OCI-LY3 (cell line): ENCODE measurements at regions not wholly inside any gene's neighbourhood (a gene's known extent, or its start where the extent isn't known, plus 50 kb on each side); places are given as distances from the start of the nearest gene placed in this dataset.

Source experiments
- H2AFZ ChIP-seq: fragments of 200-600, 300-600 bp; shearing (Covaris generic); 2 replicates; pipeline ENCODE4 v1.6.0; 2014; ENCODE audit warnings: antibody characterized with exemption, low read depth, low read length
- H3K27ac ChIP-seq: fragments of 200-600, 300-600 bp; sonication (generic); 2 replicates; pipeline ENCODE4 v1.5.1; 2014; ENCODE audit warnings: mild to moderate bottlenecking, low read length, moderate library complexity, mixed read lengths
- H3K27me3 ChIP-seq: fragments of 200-600, 300-600 bp; sonication (generic); 2 replicates; pipeline ENCODE4 v1.6.1; 2014; ENCODE audit warnings: low read depth, low read length, mixed read lengths
- H3K36me3 ChIP-seq: fragments of 200-600, 300-600 bp; sonication (generic); replicated peaks from 2 replicates; pipeline ENCODE3; 2014; ENCODE audit warnings: low read depth, low read length, mixed read lengths
- H3K4me1 ChIP-seq: fragments of 300-600, 200-600 bp; sonication (generic); 2 replicates; pipeline ENCODE4 v1.6.1; 2014; ENCODE audit warnings: low read length, mixed read lengths
- H3K4me2 ChIP-seq: fragments of 200-600, 300-600 bp; sonication (generic); 2 replicates; pipeline ENCODE4 v1.6.1; 2014; ENCODE audit warnings: low read length, mixed read lengths
- H3K4me3 ChIP-seq: fragments of 300-600, 200-600 bp; sonication (generic); 2 replicates; pipeline ENCODE4 v1.5.1; 2014; ENCODE audit warnings: antibody characterized with exemption, mild to moderate bottlenecking, low read length, moderate library complexity
- H3K79me2 ChIP-seq: fragments of 300-600, 200-600 bp; shearing (Covaris generic); 2 replicates; pipeline ENCODE4 v1.6.1; 2014; ENCODE audit warnings: mild to moderate bottlenecking, low read length, mixed read lengths
- H3K9ac ChIP-seq: fragments of 300-600, 200-600 bp; shearing (Covaris generic); 2 replicates; pipeline ENCODE4 v1.6.0; 2014; ENCODE audit warnings: mild to moderate bottlenecking, low read length, moderate library complexity
- H3K9me3 ChIP-seq: fragments of 200-600, 300-600 bp; shearing (Covaris generic); 2 replicates; pipeline ENCODE4 v1.6.1; 2014; ENCODE audit warnings: low read length, mixed read lengths; ENCODE audit not compliant: insufficient read depth
- H4K20me1 ChIP-seq: fragments of 200-600, 300-600 bp; sonication (generic); 2 replicates; pipeline ENCODE4 v1.6.1; 2016; ENCODE audit warnings: low read length, mixed read lengths; ENCODE audit not compliant: insufficient read depth
- EZH2phosphoT487 ChIP-seq: fragments of 200-600 bp; shearing (Covaris generic); IDR thresholded peaks from 2 replicates; pipeline ENCODE4 v1.6.1; 2018; ENCODE audit warnings: antibody characterized with exemption, mixed run types, low read depth
- TF ChIP-seq, protein P1 (sequence below): fragments of 200-600, 300-600 bp; sonication (generic); IDR thresholded peaks from 2 replicates; pipeline ENCODE4 v1.5.1; 2014; ENCODE audit warnings: antibody characterized with exemption, low read length, low read depth

DNA sequence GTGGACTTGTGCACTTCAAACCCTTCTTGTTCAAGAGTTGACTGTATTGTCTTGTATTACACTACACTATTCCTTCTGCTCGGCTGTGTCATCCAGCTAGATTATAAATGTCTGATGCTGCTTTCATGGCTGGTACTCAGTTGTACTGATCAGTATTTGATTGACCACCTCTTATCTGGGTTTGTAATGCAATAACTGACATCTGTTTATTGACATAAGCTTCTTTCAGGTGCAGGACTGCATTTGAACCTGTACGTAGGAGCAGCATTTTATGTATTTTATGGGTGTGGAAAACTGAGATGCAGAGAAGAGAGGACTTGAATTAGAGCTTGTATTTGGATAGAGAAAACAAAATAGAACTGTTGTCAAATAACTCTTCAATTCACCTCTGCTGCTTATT lies 309.2 kb downstream of the FGF9 start:
- Histone ChIP-seq H3K79me2 (no peaks in the 10 kb centered on the region), H3K4me2 (no peak overlapping the region), H3K4me1 (no peaks in the 10 kb centered on the region), H3K27ac (no peak overlapping the region), H3K9ac (no peak overlapping the region), H2AFZ (no peak overlapping the region), H4K20me1 (no peaks in the 10 kb centered on the region), H3K4me3 (no peak overlapping the region), H3K9me3 (no peaks in the 10 kb centered on the region), H3K36me3 (no peaks in the 10 kb centered on the region), H3K27me3 (no peaks in the 10 kb centered on the region)
- TF ChIP-seq EZH2phosphoT487: no peak
- TF ChIP-seq, protein P1, sequence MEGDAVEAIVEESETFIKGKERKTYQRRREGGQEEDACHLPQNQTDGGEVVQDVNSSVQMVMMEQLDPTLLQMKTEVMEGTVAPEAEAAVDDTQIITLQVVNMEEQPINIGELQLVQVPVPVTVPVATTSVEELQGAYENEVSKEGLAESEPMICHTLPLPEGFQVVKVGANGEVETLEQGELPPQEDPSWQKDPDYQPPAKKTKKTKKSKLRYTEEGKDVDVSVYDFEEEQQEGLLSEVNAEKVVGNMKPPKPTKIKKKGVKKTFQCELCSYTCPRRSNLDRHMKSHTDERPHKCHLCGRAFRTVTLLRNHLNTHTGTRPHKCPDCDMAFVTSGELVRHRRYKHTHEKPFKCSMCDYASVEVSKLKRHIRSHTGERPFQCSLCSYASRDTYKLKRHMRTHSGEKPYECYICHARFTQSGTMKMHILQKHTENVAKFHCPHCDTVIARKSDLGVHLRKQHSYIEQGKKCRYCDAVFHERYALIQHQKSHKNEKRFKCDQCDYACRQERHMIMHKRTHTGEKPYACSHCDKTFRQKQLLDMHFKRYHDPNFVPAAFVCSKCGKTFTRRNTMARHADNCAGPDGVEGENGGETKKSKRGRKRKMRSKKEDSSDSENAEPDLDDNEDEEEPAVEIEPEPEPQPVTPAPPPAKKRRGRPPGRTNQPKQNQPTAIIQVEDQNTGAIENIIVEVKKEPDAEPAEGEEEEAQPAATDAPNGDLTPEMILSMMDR: no peak

DNA sequence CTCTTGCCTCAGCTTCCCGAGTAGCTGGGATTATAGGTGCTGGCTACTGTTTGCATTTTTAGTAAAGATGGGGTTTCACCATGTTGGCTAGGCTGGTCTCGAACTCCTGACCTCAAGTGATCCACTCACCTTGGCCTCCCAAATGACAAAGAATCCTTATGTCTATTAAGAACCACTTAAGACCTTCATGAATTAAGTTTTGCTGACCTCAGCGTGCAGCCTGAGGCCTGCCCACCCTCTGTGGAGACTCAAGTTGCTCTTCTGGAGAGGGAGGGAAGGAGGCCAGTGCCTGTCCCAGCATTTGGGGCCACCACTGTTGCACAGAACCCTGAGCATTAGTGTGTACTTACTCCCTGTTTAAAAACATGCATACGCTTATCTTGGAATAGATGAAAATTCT lies 313.3 kb downstream of the FGF9 start:
- TF ChIP-seq, protein P1: no peak
- TF ChIP-seq EZH2phosphoT487: no peak
- Histone ChIP-seq H3K4me1 (no peaks in the 10 kb centered on the region), H3K4me3 (no peak overlapping the region), H3K36me3 (no peaks in the 10 kb centered on the region), H3K79me2 (no peaks in the 10 kb centered on the region), H3K9me3 (no peaks in the 10 kb centered on the region), H2AFZ (no peak overlapping the region), H3K4me2 (no peak overlapping the region), H3K27ac (no peak overlapping the region), H3K27me3 (no peaks in the 10 kb centered on the region), H4K20me1 (no peaks in the 10 kb centered on the region), H3K9ac (no peak overlapping the region)

- no peak overlapping the region for H3K4me2 ChIP-seq
- no peaks in the 10 kb centered on the region for H4K20me1 ChIP-seq
- no peaks in the 10 kb centered on the region for H3K9me3 ChIP-seq
- no peaks in the 10 kb centered on the region for H3K4me1 ChIP-seq
- H3K79me2 ChIP-seq: no peaks in the 10 kb centered on the region
- no peaks in the 10 kb centered on the region for H3K27me3 ChIP-seq
- TF ChIP-seq, protein P1: no peak
- TF ChIP-seq EZH2phosphoT487: no peak
- H3K27ac ChIP-seq: no peak overlapping the region
- H3K4me3 ChIP-seq: no peak overlapping the region
- no peaks in the 10 kb centered on the region for H3K36me3 ChIP-seq
- H3K9ac ChIP-seq: no peak overlapping the region
- no peak overlapping the region for H2AFZ ChIP-seq
Measured at GRCh38 chr13:21986602-21987001, 315.7 kb downstream of the FGF9 start.

GRCh38 chr13:21987793-21988192 lies 316.9 kb downstream of the FGF9 start:
- Histone ChIP-seq H3K79me2 (no peaks in the 10 kb centered on the region), H3K4me2 (no peak overlapping the region), H3K27me3 (no peaks in the 10 kb centered on the region), H3K27ac (no peak overlapping the region), H3K9ac (no peak overlapping the region), H2AFZ (no peak overlapping the region), H3K9me3 (no peaks in the 10 kb centered on the region), H3K36me3 (no peaks in the 10 kb centered on the region), H3K4me3 (no peak overlapping the region), H4K20me1 (no peaks in the 10 kb centered on the region), H3K4me1 (no peaks in the 10 kb centered on the region)
- TF ChIP-seq, protein P1: no peak
- no peak for TF ChIP-seq EZH2phosphoT487
